ENCODE measurements at regions not wholly inside any gene's neighbourhood (a gene's known extent, or its start where the extent isn't known, plus 50 kb on each side); places are given as distances from the start of the nearest gene placed in this dataset.

- TF ChIP-seq MAX (IDR thresholded peaks at IDR 0.05): no peak
- TF ChIP-seq TFCP2L1 (CRISPR knock-in tag; IDR thresholded peaks at IDR 0.05): no peak
- no peak for TF ChIP-seq MAZ (IDR thresholded peaks at IDR 0.05; ENCODE audit: borderline replicate concordance, low read depth, low read length)
- TF ChIP-seq CBX8 (IDR thresholded peaks at IDR 0.05): no peak
- TF ChIP-seq PHF8 (IDR thresholded peaks at IDR 0.05; ENCODE audit: borderline replicate concordance, low read depth): no peak
- no peak for TF ChIP-seq NFE2L2 (conservative IDR thresholded peaks at IDR 0.05; ENCODE audit: low read length)
- no peak for TF ChIP-seq RNF2 (IDR thresholded peaks at IDR 0.05; ENCODE audit: borderline replicate concordance, low read depth)
- no peak for TF ChIP-seq ATOH8 (CRISPR knock-in tag; IDR thresholded peaks at IDR 0.05; ENCODE audit: low read depth)
- FAIRE-seq (no peak), DNase-seq (ENCODE audit: low read depth in 1 of 2, low spot score in 1 of 2) (no peak), ATAC-seq (no peak)
- CTCF ChIA-PET: no interaction called here
- H3K4me2 ChIP-seq: no peak overlapping the region
- POLR2A ChIA-PET: no interaction called here
- no peaks in the 10 kb centered on the region for H3K4me1 ChIP-seq
- 23% methylated on average over 2 of the region's 2 CpGs for WGBS (ENCODE audit: missing lambda C conversion rate)
- no peaks in the 10 kb centered on the region for H3K9me3 ChIP-seq
- H3K27ac ChIP-seq: no peak overlapping the region
- H3K4me3 ChIP-seq: no peak overlapping the region
These were observed 1017.4 kb downstream of the SQOR start for GRCh38 chr15:46652266-46652665.

GRCh38 chr15:46654993-46655392, 1020.2 kb downstream of the SQOR start:
- DNase-seq (ENCODE audit: low read depth in 1 of 2, low spot score in 1 of 2) (no peak), ATAC-seq (no peak), FAIRE-seq (no peak)
- Histone ChIP-seq H3K4me1 (no peaks in the 10 kb centered on the region), H3K4me2 (no peak overlapping the region), H3K27ac (no peak overlapping the region), H3K9me3 (no peaks in the 10 kb centered on the region), H3K4me3 (no peak overlapping the region)
- 2% methylated on average over 2 of the region's 2 CpGs for WGBS (ENCODE audit: missing lambda C conversion rate)
- TF ChIP-seq HOXB13 (CRISPR knock-in tag; IDR thresholded peaks at IDR 0.05; ENCODE audit: low read depth): no peak
- no peak for TF ChIP-seq RCOR1 (IDR thresholded peaks at IDR 0.05; ENCODE audit: low read depth, low read length)
- no peak for TF ChIP-seq EHF (CRISPR knock-in tag; IDR thresholded peaks at IDR 0.05)
- no peak for TF ChIP-seq ATOH8 (CRISPR knock-in tag; IDR thresholded peaks at IDR 0.05; ENCODE audit: low read depth)
- no peak for TF ChIP-seq TP53 (CRISPR knock-in tag; IDR thresholded peaks at IDR 0.05)
- no peak for TF ChIP-seq JUNB (IDR thresholded peaks at IDR 0.05)
- POLR2A ChIA-PET: no interaction called here
- CTCF ChIA-PET: no interaction called here

- TF ChIP-seq RFX5 (IDR thresholded peaks at IDR 0.05): no peak
- TF ChIP-seq HEYL (CRISPR knock-in tag; IDR thresholded peaks at IDR 0.05): no peak
- TF ChIP-seq MYC (IDR thresholded peaks at IDR 0.05; ENCODE audit: borderline replicate concordance, low read length): no peak
- no peak for TF ChIP-seq USF2 (IDR thresholded peaks at IDR 0.05)
- TF ChIP-seq CBX8 (IDR thresholded peaks at IDR 0.05): no peak
- TF ChIP-seq HOXA7 (CRISPR knock-in tag; IDR thresholded peaks at IDR 0.05): no peak
- TF ChIP-seq KDM1A (IDR thresholded peaks at IDR 0.05; ENCODE audit: low read depth): no peak
- no peak for TF ChIP-seq RARB (CRISPR knock-in tag; IDR thresholded peaks at IDR 0.05)
- no peak for TF ChIP-seq BHLHE40 (IDR thresholded peaks at IDR 0.05; ENCODE audit: low read depth, low read length)
- no peak for TF ChIP-seq HMGXB4 (CRISPR knock-in tag; IDR thresholded peaks at IDR 0.05; ENCODE audit: borderline replicate concordance)
- CTCF ChIA-PET: no interaction called here
- H3K4me1 ChIP-seq: no peaks in the 10 kb centered on the region
- H3K9me3 ChIP-seq: no peaks in the 10 kb centered on the region
- DNase-seq (ENCODE audit: low read depth in 1 of 2, low spot score in 1 of 2) (no peak), FAIRE-seq (no peak), ATAC-seq (no peak)
- H3K27ac ChIP-seq: no peak overlapping the region
- POLR2A ChIA-PET: no interaction called here
- H3K4me3 ChIP-seq: no peak overlapping the region
- no peak overlapping the region for H3K4me2 ChIP-seq
These were observed 1025.4 kb downstream of the SQOR start for GRCh38 chr15:46660096-46660842.

All from A549 (cell line).